ENCODE measurements at regions not wholly inside any gene's neighbourhood (a gene's known extent, or its start where the extent isn't known, plus 50 kb on each side); places are given as distances from the start of the nearest gene placed in this dataset.
A peak's percentile ranks its signal among the peaks of the same experiment; 100 is the strongest.

GRCh38 chr3:176937994-176938393 is 259.3 kb downstream of the TBL1XR1 start:
- DNase-seq = no peak
- H3K4me2 ChIP-seq (ENCODE audit: unreplicated experiment) = no peak overlapping the region

GRCh38 chr3:176937541-176937940 is 259.7 kb downstream of the TBL1XR1 start:
- Histone ChIP-seq H3K36me3 (ENCODE audit: low read depth) (no peaks in the 10 kb centered on the region), H3K27me3 (replicated peaks; ENCODE audit: insufficient read depth) (0 out of 2 replicates have a peak, but pooled peaks cover 3% of the 10 kb centered on the region), H4K20me1 (ENCODE audit: insufficient read depth) (no peaks in the 10 kb centered on the region), H3K79me2 (ENCODE audit: insufficient read depth) (no peaks in the 10 kb centered on the region), H3K4me3 (no peak overlapping the region), H3F3A (ENCODE audit: insufficient read depth) (no peaks in the 10 kb centered on the region; the same call in 1 of the 2 replicates), H3K9me3 (ENCODE audit: low read depth) (no peaks in the 10 kb centered on the region), H3K27ac (no peak overlapping the region), H2AFZ (no peak overlapping the region), H3K4me2 (ENCODE audit: unreplicated experiment) (peak overlapping the region; percentile 21), H3K4me1 (ENCODE audit: insufficient read depth) (peaks cover 7% of the 10 kb centered on the region; the same call in 1 of the 2 replicates), H3K9ac (no peak overlapping the region), H3K9me2 (ENCODE audit: insufficient read depth) (no peaks in the 10 kb centered on the region)
- WGBS, 2 experiments (ENCODE audit: low coverage in 1 of 2, low lambda C conversion rate in 2 of 2, missing lambda C conversion rate in 2 of 2) = 84 to 88% methylated on average over 1 of the region's 1 CpG
- DNase-seq = peak; percentile 53
- TF ChIP-seq EZH2phosphoT487 (IDR thresholded peaks at IDR 0.05; ENCODE audit: insufficient read depth, low read depth) = no peak
- in situ Hi-C loops (cut with MboI) = no loop called here

More at GRCh38 chr3:176937994-176938393, 259.3 kb downstream of the TBL1XR1 start:
- 0 out of 2 replicates have a peak, but pooled peaks cover 3% of the 10 kb centered on the region for H3K27me3 ChIP-seq (replicated peaks; ENCODE audit: insufficient read depth)
- no peaks in the 10 kb centered on the region; the same call in 1 of the 2 replicates for H3F3A ChIP-seq (ENCODE audit: insufficient read depth)
- in situ Hi-C loops (cut with MboI) = no loop called here
- TF ChIP-seq EZH2 (IDR thresholded peaks at IDR 0.05; ENCODE audit: insufficient read depth, poor library complexity, severe bottlenecking) = no peak
- TF ChIP-seq EZH2phosphoT487 (IDR thresholded peaks at IDR 0.05; ENCODE audit: insufficient read depth, low read depth) = no peak
- H2AFZ ChIP-seq = no peak overlapping the region
- no peaks in the 10 kb centered on the region for H3K9me2 ChIP-seq (ENCODE audit: insufficient read depth)
- 67 to 74% methylated on average over 1 of the region's 1 CpG for WGBS, 2 experiments (ENCODE audit: low coverage in 1 of 2, low lambda C conversion rate in 2 of 2, missing lambda C conversion rate in 2 of 2)
- H3K4me1 ChIP-seq (ENCODE audit: insufficient read depth) = peaks cover 7% of the 10 kb centered on the region; the same call in 1 of the 2 replicates
- H4K20me1 ChIP-seq (ENCODE audit: insufficient read depth) = no peaks in the 10 kb centered on the region
- no peaks in the 10 kb centered on the region for H3K79me2 ChIP-seq (ENCODE audit: insufficient read depth)
- H3K27ac ChIP-seq = no peak overlapping the region
- no peaks in the 10 kb centered on the region for H3K36me3 ChIP-seq (ENCODE audit: low read depth)
- H3K9ac ChIP-seq = no peak overlapping the region
- no peak overlapping the region for H3K4me3 ChIP-seq
- no peaks in the 10 kb centered on the region for H3K9me3 ChIP-seq (ENCODE audit: low read depth)

- no peak for DNase-seq
- in situ Hi-C loops (cut with MboI) = no loop called here
These were observed 261.9 kb downstream of the TBL1XR1 start for GRCh38 chr3:176935194-176935888.

GRCh38 chr3:176934698-176935097 is 262.6 kb downstream of the TBL1XR1 start:
- Histone ChIP-seq H3K27ac (no peak overlapping the region), H3K27me3 (replicated peaks; ENCODE audit: insufficient read depth) (0 out of 2 replicates have a peak, but pooled peaks cover 3% of the 10 kb centered on the region), H3K9me2 (ENCODE audit: insufficient read depth) (no peaks in the 10 kb centered on the region), H3K36me3 (ENCODE audit: low read depth) (no peaks in the 10 kb centered on the region), H3K9ac (no peak overlapping the region), H3F3A (ENCODE audit: insufficient read depth) (no peaks in the 10 kb centered on the region; the same call in 1 of the 2 replicates), H3K9me3 (ENCODE audit: low read depth) (no peaks in the 10 kb centered on the region), H3K79me2 (ENCODE audit: insufficient read depth) (no peaks in the 10 kb centered on the region), H3K4me1 (ENCODE audit: insufficient read depth) (peaks cover 7% of the 10 kb centered on the region; the same call in 1 of the 2 replicates), H2AFZ (no peak overlapping the region), H3K4me3 (no peak overlapping the region), H3K4me2 (ENCODE audit: unreplicated experiment) (no peak overlapping the region), H4K20me1 (ENCODE audit: insufficient read depth) (no peaks in the 10 kb centered on the region)
- TF ChIP-seq EZH2phosphoT487 (IDR thresholded peaks at IDR 0.05; ENCODE audit: insufficient read depth, low read depth) (no peak), EZH2 (IDR thresholded peaks at IDR 0.05; ENCODE audit: insufficient read depth, poor library complexity, severe bottlenecking) (no peak)
- 87% methylated on average over 2 of the region's 2 CpGs for WGBS, 2 experiments (ENCODE audit: low coverage in 1 of 2, low lambda C conversion rate in 2 of 2, missing lambda C conversion rate in 2 of 2)
- peak; percentile 31 for DNase-seq
- in situ Hi-C loops (cut with MboI) = no loop called here

More at GRCh38 chr3:176935194-176935888, 261.9 kb downstream of the TBL1XR1 start:
- WGBS, 2 experiments (ENCODE audit: low coverage in 1 of 2, low lambda C conversion rate in 2 of 2, missing lambda C conversion rate in 2 of 2) = 77 to 85% methylated on average over 2 of the region's 2 CpGs
- H3F3A ChIP-seq (ENCODE audit: insufficient read depth) = no peaks in the 10 kb centered on the region; the same call in 1 of the 2 replicates
- 0 out of 2 replicates have a peak, but pooled peaks cover 3% of the 10 kb centered on the region for H3K27me3 ChIP-seq (replicated peaks; ENCODE audit: insufficient read depth)
- no peak overlapping the region for H2AFZ ChIP-seq
- H3K36me3 ChIP-seq (ENCODE audit: low read depth) = no peaks in the 10 kb centered on the region
- H3K4me1 ChIP-seq (ENCODE audit: insufficient read depth) = peaks cover 7% of the 10 kb centered on the region; the same call in 1 of the 2 replicates
- no peak overlapping the region for H3K27ac ChIP-seq
- H3K4me3 ChIP-seq = no peak overlapping the region
- TF ChIP-seq EZH2phosphoT487 (IDR thresholded peaks at IDR 0.05; ENCODE audit: insufficient read depth, low read depth) = no peak
- TF ChIP-seq EZH2 (IDR thresholded peaks at IDR 0.05; ENCODE audit: insufficient read depth, poor library complexity, severe bottlenecking) = no peak
- H3K4me2 ChIP-seq (ENCODE audit: unreplicated experiment) = no peak overlapping the region
- H3K9me3 ChIP-seq (ENCODE audit: low read depth) = no peaks in the 10 kb centered on the region
- no peak overlapping the region for H3K9ac ChIP-seq
- no peaks in the 10 kb centered on the region for H4K20me1 ChIP-seq (ENCODE audit: insufficient read depth)
- no peaks in the 10 kb centered on the region for H3K79me2 ChIP-seq (ENCODE audit: insufficient read depth)
- no peaks in the 10 kb centered on the region for H3K9me2 ChIP-seq (ENCODE audit: insufficient read depth)
